PC-3 (cell line): ENCODE measurements at regions not wholly inside any gene's neighbourhood (a gene's known extent, or its start where the extent isn't known, plus 50 kb on each side); places are given as distances from the start of the nearest gene placed in this dataset.

Experiments used
- ATAC-seq: fragments of 200-7000 bp; cut with Tn5 transposase; 2 replicates; pipeline ENCODE4 v1.9.1; 2020; ENCODE audit warnings: mild to moderate bottlenecking, moderate library complexity
- BruUV-seq: library from RNA; stranded (reverse); fragments of 400-500 nt; replicated peaks from 2 replicates; lab custom pipeline; 2021; lab: Mats Ljungman, UMichigan
- CTCF ChIA-PET: fragments of 300-600 bp; sonication (Branson Sonifier 250); formaldehyde crosslinking; loops from one replicate; lab custom pipeline; 2022; ENCODE audit warnings: antibody characterized with exemption; lab: Charles Lee
- POLR2A ChIA-PET: fragments of 300-600 bp; sonication (Branson Sonifier 250); formaldehyde crosslinking; loops from one replicate; lab custom pipeline; 2022; ENCODE audit warnings: antibody characterized with exemption; ENCODE audit not compliant: unreplicated experiment; lab: Charles Lee
- DNase-seq: peaks from one replicate; pipeline ENCODE4 v3.0.0-alpha.2; 2015
- H2AFZ ChIP-seq: fragments of 300-600 bp; sonication (generic); 2 replicates; pipeline ENCODE4 v1.6.0; 2016; ENCODE audit warnings: antibody characterized with exemption, low read length
- H3F3A ChIP-seq: fragments of 300-600 bp; sonication (generic); one replicate; pipeline ENCODE4 v1.6.0; 2017; ENCODE audit warnings: antibody characterized with exemption, low read length, control low read depth, mild to moderate bottlenecking; ENCODE audit not compliant: unreplicated experiment
- H3K27ac ChIP-seq: fragments of 300-600 bp; sonication (generic); 2 replicates; pipeline ENCODE4 v1.5.1; 2016; ENCODE audit warnings: mild to moderate bottlenecking, low read length
- H3K27me3 ChIP-seq: fragments of 300-600 bp; sonication (generic); 2 replicates; pipeline ENCODE4 v1.6.1; 2016; ENCODE audit warnings: low read length, mixed read lengths
- H3K36me3 ChIP-seq: fragments of 300-600 bp; sonication (generic); 2 replicates; pipeline ENCODE4 v1.6.1; 2016; ENCODE audit warnings: low read depth, mixed run types, low read length, mixed read lengths
- H3K4me1 ChIP-seq: fragments of 300-600 bp; sonication (generic); 2 replicates; pipeline ENCODE4 v1.5.1; 2016; ENCODE audit warnings: low read length; ENCODE audit not compliant: insufficient read depth
- H3K4me2 ChIP-seq: fragments of 300-600 bp; sonication (generic); 2 replicates; pipeline ENCODE4 v1.6.0; 2016; ENCODE audit warnings: low read length
- H3K4me3 ChIP-seq: fragments of 300-600 bp; sonication (generic); 2 replicates; pipeline ENCODE4 v1.5.1; 2016; ENCODE audit warnings: mild to moderate bottlenecking, low read length, mixed read lengths
- H3K79me2 ChIP-seq: fragments of 300-600 bp; sonication (generic); 2 replicates; pipeline ENCODE4 v1.6.1; 2017; ENCODE audit warnings: low read length, mixed read lengths
- H3K9ac ChIP-seq: fragments of 300-600 bp; sonication (generic); 2 replicates; pipeline ENCODE4 v1.6.0; 2016; ENCODE audit warnings: mild to moderate bottlenecking, low read length
- H3K9me2 ChIP-seq: fragments of 300-600 bp; sonication (generic); replicated peaks from 2 replicates; pipeline ENCODE4 v1.6.1; 2016; ENCODE audit warnings: mixed run types, low read length, mixed read lengths
- H3K9me3 ChIP-seq: fragments of 300-600 bp; sonication (generic); 2 replicates; pipeline ENCODE4 v1.6.1; 2016; ENCODE audit warnings: low read length, mixed read lengths
- H4K20me1 ChIP-seq: fragments of 300-600 bp; sonication (generic); 2 replicates; pipeline ENCODE4 v1.6.1; 2016; ENCODE audit warnings: low read length, mixed read lengths
- CTCF ChIP-seq: fragments of 300-600 bp; sonication (generic); conservative IDR thresholded peaks from 2 replicates; pipeline ENCODE4 v1.5.1; 2017; ENCODE audit warnings: antibody characterized with exemption, low read depth, mild to moderate bottlenecking, low read length
- EZH2 ChIP-seq: fragments of 300-600 bp; sonication (generic); IDR thresholded peaks from one replicate; pipeline ENCODE4 v1.6.1; 2017; ENCODE audit warnings: antibody characterized with exemption, mild to moderate bottlenecking, low read length; ENCODE audit not compliant: unreplicated experiment
- EZH2phosphoT487 ChIP-seq: fragments of 300-600 bp; sonication (generic); IDR thresholded peaks from 2 replicates; pipeline ENCODE4 v1.6.1; 2018; ENCODE audit warnings: mild to moderate bottlenecking, antibody characterized with exemption, low read length, borderline replicate concordance
- intact Hi-C: fragments of 100-400 bp; cut with micrococcal nuclease; formaldehyde crosslinking; loops from 2 replicates; pipeline ENCODE4 v1.9.0; 2023

GRCh38 chr11:70493089-70493474, 94.8 kb downstream of the CTTN start:
- Histone ChIP-seq H3F3A (no peaks in the 10 kb centered on the region), H4K20me1 (no peaks in the 10 kb centered on the region), H3K79me2 (no peaks in the 10 kb centered on the region), H3K27ac (no peak overlapping the region), H3K27me3 (no peaks in the 10 kb centered on the region), H3K9me2 (no peaks in the 10 kb centered on the region), H3K4me2 (no peak overlapping the region), H3K4me3 (no peak overlapping the region), H3K4me1 (no peaks in the 10 kb centered on the region), H3K36me3 (peaks cover 12% of the 10 kb centered on the region), H3K9me3 (peaks cover 16% of the 10 kb centered on the region), H3K9ac (no peak overlapping the region), H2AFZ (no peak overlapping the region)
- no TSS peak for BruUV-seq
- CTCF ChIA-PET = no interaction called here
- ATAC-seq (no peak), DNase-seq (no peak)
- POLR2A ChIA-PET = interaction anchor here (0.6 kb wide), 1 partner anchor 960 kb away, joined by 6 read pairs; no protein-coding TSS in a partner anchor
- intact Hi-C loops = no loop called here
- TF ChIP-seq CTCF (no peak), EZH2phosphoT487 (no peak), EZH2 (no peak)

- no peak overlapping the region for H3K4me3 ChIP-seq
- no peaks in the 10 kb centered on the region for H4K20me1 ChIP-seq
- H3K9me2 ChIP-seq = no peaks in the 10 kb centered on the region
- ATAC-seq = no peak
- H3F3A ChIP-seq = no peaks in the 10 kb centered on the region
- intact Hi-C loops = no loop called here
- H2AFZ ChIP-seq = no peak overlapping the region
- no peak overlapping the region for H3K9ac ChIP-seq
- H3K27me3 ChIP-seq = no peaks in the 10 kb centered on the region
- no peaks in the 10 kb centered on the region for H3K4me1 ChIP-seq
- no peaks in the 10 kb centered on the region for H3K79me2 ChIP-seq
- no peak for DNase-seq
- H3K9me3 ChIP-seq = peaks cover 16% of the 10 kb centered on the region
- TF ChIP-seq CTCF (no peak), EZH2 (no peak), EZH2phosphoT487 (no peak)
- no peak overlapping the region for H3K4me2 ChIP-seq
- H3K36me3 ChIP-seq = peaks cover 12% of the 10 kb centered on the region
- CTCF ChIA-PET = no interaction called here
- H3K27ac ChIP-seq = no peak overlapping the region
- POLR2A ChIA-PET = no interaction called here
- no TSS peak for BruUV-seq
Measured at GRCh38 chr11:70493891-70494290, 95.6 kb downstream of the CTTN start.

- CTCF ChIA-PET = no interaction called here
- BruUV-seq = no TSS peak
Measured at GRCh38 chr11:70494559-70495350, 96.4 kb downstream of the CTTN start.

More at GRCh38 chr11:70494559-70495350, 96.4 kb downstream of the CTTN start:
- H2AFZ ChIP-seq = no peak overlapping the region
- intact Hi-C loops = no loop called here
- H3K9me2 ChIP-seq = no peaks in the 10 kb centered on the region
- DNase-seq (no peak), ATAC-seq (no peak)
- no peaks in the 10 kb centered on the region for H3K27me3 ChIP-seq
- H3K4me1 ChIP-seq = no peaks in the 10 kb centered on the region
- H4K20me1 ChIP-seq = no peaks in the 10 kb centered on the region
- POLR2A ChIA-PET = no interaction called here
- peaks cover 12% of the 10 kb centered on the region for H3K36me3 ChIP-seq
- no peak overlapping the region for H3K9ac ChIP-seq
- H3K4me2 ChIP-seq = no peak overlapping the region
- no peaks in the 10 kb centered on the region for H3K79me2 ChIP-seq
- H3K27ac ChIP-seq = no peak overlapping the region
- H3F3A ChIP-seq = no peaks in the 10 kb centered on the region
- TF ChIP-seq CTCF (no peak), EZH2 (no peak), EZH2phosphoT487 (no peak)
- peaks cover 16% of the 10 kb centered on the region for H3K9me3 ChIP-seq
- no peak overlapping the region for H3K4me3 ChIP-seq
